K562 (cell line): ENCODE measurements at regions not wholly inside any gene's neighbourhood (a gene's known extent, or its start where the extent isn't known, plus 50 kb on each side); places are given as distances from the start of the nearest gene placed in this dataset.

Experiments
- ATAC-seq: fragments of 200-7000 bp; cut with Tn5 transposase; 3 replicates; pipeline ENCODE4 v1.9.1; 2020; ENCODE audit warnings: moderate library complexity
- BruUV-seq: library from RNA; stranded (reverse); fragments of 400-500 nt; replicated peaks from 2 replicates; lab custom pipeline; 2021; lab: Mats Ljungman, UMichigan
- CTCF ChIA-PET: fragments of 300-600 bp; formaldehyde crosslinking; extraction: SDS; loops from one replicate; lab custom pipeline; 2021; ENCODE audit warnings: low intra/inter-chr PET ratio; lab: Yijun Ruan, JAX
- POLR2A ChIA-PET: fragments of 300-600, 350-650 bp; sonication (Branson Sonifier 250); formaldehyde crosslinking; extraction: SDS; loops from one replicate; lab custom pipeline; 2021; ENCODE audit warnings: antibody characterized with exemption, inconsistent platforms; lab: Yijun Ruan, JAX
- DNase-seq, 4 experiments: peaks; one replicate each; pipeline versions ENCODE4 v3.0.0 to v3.0.0-alpha.2; 2011 to 2018; ENCODE audit warnings: low spot score in 3 of 4, mixed read lengths in 3 of 4; ENCODE audit errors: extremely low read depth in 1 of 4
- FAIRE-seq: peaks from 2 replicates; lab custom pipeline; 2011; peaks lifted over from hg19 to GRCh38; lab: Jason Lieb, UNC
- H2AFZ ChIP-seq: 2 replicates; pipeline ENCODE4 v1.6.0; 2011; ENCODE audit warnings: low read depth, low read length, control low read depth, inconsistent platforms
- H3K27ac ChIP-seq: fragments of 200-600 bp; 3 replicates; pipeline ENCODE4 v1.8.0; 2011; ENCODE audit warnings: low read depth, mild to moderate bottlenecking, control low read depth, inconsistent platforms, low read length, moderate library complexity, mixed read lengths; ENCODE audit errors: extremely low read depth
- H3K27me3 ChIP-seq, 2 experiments: fragments of 300-600 bp in 1 of 2; 2 replicates in 1 of 2; 3 replicates in 1 of 2; pipeline versions ENCODE4 v1.6.0 to v1.8.0; 2011; ENCODE audit warnings: inconsistent platforms in 2 of 2, low read length in 2 of 2, mild to moderate bottlenecking in 1 of 2, mixed read lengths in 1 of 2, moderate library complexity in 1 of 2; ENCODE audit not compliant: control insufficient read depth in 2 of 2, insufficient read depth in 2 of 2
- H3K36me3 ChIP-seq: fragments of 300-600 bp; 3 replicates; pipeline ENCODE4 v1.8.0; 2011; ENCODE audit warnings: mild to moderate bottlenecking, low read length, inconsistent platforms; ENCODE audit not compliant: control insufficient read depth, insufficient read depth
- H3K4me1 ChIP-seq, 2 experiments: fragments of 200-600 bp in 1 of 2; replicated peaks in 1 of 2; 2 replicates in 1 of 2; 3 replicates in 1 of 2; pipeline versions ENCODE4 v1.5.1 to v1.8.0; 2011; ENCODE audit warnings: inconsistent platforms in 2 of 2, low read length in 2 of 2, mild to moderate bottlenecking in 1 of 2, mixed read lengths in 1 of 2, moderate library complexity in 1 of 2; ENCODE audit not compliant: control insufficient read depth in 2 of 2, insufficient read depth in 2 of 2
- H3K4me2 ChIP-seq: 2 replicates; pipeline ENCODE4 v1.6.1; 2011; ENCODE audit warnings: low read length, control low read depth, inconsistent platforms, mixed read lengths; ENCODE audit not compliant: insufficient read depth
- H3K4me3 ChIP-seq: fragments of 200-600 bp; sonication (generic), shearing (Covaris generic); 2 replicates; pipeline ENCODE4 v1.5.1; 2016; ENCODE audit warnings: control low read depth, inconsistent platforms
- H3K79me2 ChIP-seq: fragments of 200-600 bp; 3 replicates; pipeline ENCODE4 v1.8.0; 2011; ENCODE audit warnings: low read length, inconsistent platforms; ENCODE audit not compliant: control insufficient read depth, insufficient read depth
- H3K9ac ChIP-seq, 2 experiments: 2 replicates each; pipeline versions ENCODE4 v1.6.0 to v1.6.1; 2011; ENCODE audit warnings: low read depth in 2 of 2, low read length in 2 of 2, control low read depth in 1 of 2, inconsistent platforms in 1 of 2, mild to moderate bottlenecking in 1 of 2, mixed read lengths in 1 of 2; ENCODE audit not compliant: insufficient read depth in 1 of 2
- H3K9me1 ChIP-seq: one replicate; pipeline ENCODE4 v1.6.0; 2011; ENCODE audit warnings: inconsistent platforms, mild to moderate bottlenecking, low read length, moderate library complexity; ENCODE audit not compliant: control insufficient read depth, insufficient read depth
- H3K9me3 ChIP-seq: replicated peaks from 2 replicates; pipeline ENCODE4 v1.5.1; 2011; ENCODE audit warnings: low read depth, low read length, inconsistent platforms; ENCODE audit not compliant: control insufficient read depth, insufficient read depth
- H4K20me1 ChIP-seq: replicated peaks from 2 replicates; pipeline ENCODE4 v1.6.1; 2011; ENCODE audit warnings: low read length, inconsistent platforms, mixed read lengths; ENCODE audit not compliant: control insufficient read depth, insufficient read depth
- CBX2 ChIP-seq: fragments of 200-600 bp; sonication (generic); IDR thresholded peaks from one replicate; pipeline ENCODE4 v1.6.1; 2012; ENCODE audit warnings: mild to moderate bottlenecking, low read length, inconsistent platforms; ENCODE audit not compliant: insufficient read depth, poor library complexity, severe bottlenecking
- KAT2B ChIP-seq: IDR thresholded peaks from one replicate; pipeline ENCODE4 v1.6.1; 2012; ENCODE audit warnings: low read depth, mild to moderate bottlenecking, control low read depth, inconsistent platforms, low read length, moderate library complexity
- NCOA2 ChIP-seq, 2 experiments: fragments of 450-650 bp; IDR thresholded peaks; 2 replicates each; pipeline ENCODE4 v1.6.1; 2018; ENCODE audit warnings: mild to moderate bottlenecking in 2 of 2, moderate library complexity in 1 of 2; ENCODE audit not compliant: partially characterized antibody in 2 of 2
- NFE2 ChIP-seq: IDR thresholded peaks from 2 replicates; pipeline ENCODE4 v1.6.1; 2014; ENCODE audit warnings: antibody characterized with exemption, low read depth
- NFIX ChIP-seq: fragments of 250-450 bp; sonication (Bioruptor Pico); IDR thresholded peaks from 2 replicates; pipeline ENCODE4 v1.4.0; 2020; ENCODE audit warnings: low read depth, mild to moderate bottlenecking, moderate library complexity
- NR2F6 ChIP-seq: fragments of 450-650 bp; formaldehyde crosslinking; IDR thresholded peaks from 2 replicates; pipeline ENCODE4 v1.4.0; 2020; ENCODE audit warnings: mild to moderate bottlenecking
- RB1 ChIP-seq: fragments of 450-650 bp; IDR thresholded peaks from 2 replicates; pipeline ENCODE4 v1.6.1; 2017; ENCODE audit warnings: low read depth, mild to moderate bottlenecking
- SNIP1 ChIP-seq: fragments of 450-650 bp; IDR thresholded peaks from 2 replicates; pipeline ENCODE4 v1.7.1; 2017; ENCODE audit warnings: low read depth, mild to moderate bottlenecking
- ZNF830 ChIP-seq: fragments of 250-450 bp; sonication (Bioruptor Pico); IDR thresholded peaks from 2 replicates; pipeline ENCODE4 v1.5.0; 2021; ENCODE audit warnings: mild to moderate bottlenecking
- WGBS: fragments of 100-300 bp; shearing (Covaris generic); methylation state at CpG from one replicate; pipeline ENCODE4 v1.1.6; 2016; ENCODE audit warnings: low coverage, mixed read lengths; ENCODE audit not compliant: insufficient coverage; ENCODE audit errors: missing lambda C conversion rate; 5-methylcytosine and 5-hydroxymethylcytosine counted together
- in situ Hi-C: fragments of 300-500 bp; cut with MboI; formaldehyde crosslinking; loops from 4 replicates; pipeline ENCODE4 v1.15.0; 2018; ENCODE audit warnings: inconsistent platforms, mixed read lengths
- intact Hi-C: fragments of 100-400 bp; cut with micrococcal nuclease; formaldehyde crosslinking; loops from 2 replicates; pipeline ENCODE4 v1.14.2; 2022
- TF ChIP-seq, protein P1 (sequence below): sonication (generic); formaldehyde crosslinking; IDR thresholded peaks from 2 replicates; pipeline ENCODE4 v1.8.1; 2022; ENCODE audit warnings: missing genetic modification reagents
- TF ChIP-seq, protein P2 (sequence below), 2 experiments: fragments of 450-650 bp in 1 of 2; sonication (generic) in 1 of 2; formaldehyde crosslinking; conservative IDR thresholded peaks; 2 replicates each; pipeline versions ENCODE4 v1.4.0 to v1.8.1; 2020 to 2022; ENCODE audit warnings: mild to moderate bottlenecking in 1 of 2, missing genetic modification reagents in 1 of 2
- TF ChIP-seq, protein P3 (sequence below): fragments of 450-650 bp; IDR thresholded peaks from 2 replicates; pipeline ENCODE4 v1.6.1; 2018; ENCODE audit warnings: mild to moderate bottlenecking, low read depth; ENCODE audit not compliant: partially characterized antibody

DNA sequence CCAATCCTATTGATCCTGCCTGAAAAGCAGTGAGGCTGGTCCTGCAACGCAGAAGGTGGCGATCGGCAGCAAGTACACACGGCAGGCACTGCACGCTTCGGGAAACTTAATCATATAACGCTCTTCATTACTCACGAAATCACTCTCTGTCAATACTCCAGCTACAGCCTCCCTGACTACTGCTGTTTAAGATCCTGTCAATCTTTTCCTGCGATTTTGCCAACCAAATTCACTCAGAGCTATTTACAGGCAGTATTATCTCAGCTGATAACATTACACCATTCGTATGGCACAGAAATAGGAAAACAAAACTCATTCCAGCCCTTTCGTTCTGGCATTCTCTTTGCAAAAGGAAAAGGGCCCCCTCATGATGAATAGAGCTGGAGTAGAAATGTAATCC, 262.4 kb upstream of the CDH8 start:
- no peak for FAIRE-seq
- DNase-seq, result no peak
- TF ChIP-seq CBX2, result no peak
- TF ChIP-seq NCOA2 (IDR thresholded peaks at IDR 0.05; ENCODE audit: partially characterized antibody in 2 of 2), result no peak
- H4K20me1 ChIP-seq, result no peaks in the 10 kb centered on the region
- ChIA-PET POLR2A (no interaction called here), CTCF (no interaction called here)
- H3K4me1 ChIP-seq, result no peaks in the 10 kb centered on the region
- intact Hi-C loops, result no loop called here
- ATAC-seq, result no peak
- H3K79me2 ChIP-seq, result no peaks in the 10 kb centered on the region
- H3K27me3 ChIP-seq, result no peaks in the 10 kb centered on the region
- in situ Hi-C loops, result no loop called here
- H3K4me3 ChIP-seq, result no peak overlapping the region
- BruUV-seq, result no TSS peak
- H3K27ac ChIP-seq, result no peak overlapping the region
- H3K9ac ChIP-seq, result no peak overlapping the region
- no peak overlapping the region for H2AFZ ChIP-seq
- no peaks in the 10 kb centered on the region for H3K9me1 ChIP-seq
- WGBS, result 0% methylated on average over 11 of the region's 11 CpGs
- H3K4me2 ChIP-seq, result no peak overlapping the region
- H3K9me3 ChIP-seq, result no peaks in the 10 kb centered on the region
- no peaks in the 10 kb centered on the region for H3K36me3 ChIP-seq

DNA sequence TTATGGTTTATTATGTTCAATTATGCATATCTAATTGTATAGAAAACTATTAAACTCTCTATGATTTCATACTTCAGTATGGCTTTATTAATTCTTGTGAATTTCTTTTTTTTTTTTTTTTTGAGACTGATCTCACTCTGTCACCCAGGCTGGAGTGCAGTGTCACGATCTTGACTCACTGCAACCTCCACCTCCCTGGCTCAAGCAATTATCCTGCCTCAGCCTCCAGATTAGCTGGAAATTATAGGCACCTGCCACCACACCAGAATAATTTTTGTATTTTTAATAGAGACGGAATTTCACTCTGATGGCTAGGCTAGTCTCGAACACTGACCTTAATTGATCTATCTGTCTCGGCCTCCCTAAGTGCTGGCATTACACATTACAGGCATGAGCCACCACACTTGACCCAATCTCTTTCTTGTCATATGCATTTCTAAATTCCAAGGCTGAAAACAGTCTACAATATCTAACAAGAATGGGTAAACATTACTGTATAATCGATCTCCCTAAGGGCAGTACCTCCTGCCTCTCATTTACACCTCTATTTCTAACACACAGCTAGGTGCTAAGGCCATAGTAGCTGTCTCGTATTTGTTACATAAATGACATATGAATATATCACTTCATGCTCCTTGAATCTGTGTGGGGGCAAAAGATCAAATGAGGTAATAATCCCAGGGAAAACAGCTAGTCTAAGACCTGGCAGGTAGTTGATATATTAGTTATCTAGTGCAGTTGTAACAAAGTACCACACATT, 258.2 kb upstream of the CDH8 start:
- H2AFZ ChIP-seq, result no peak overlapping the region
- in situ Hi-C loops, result no loop called here

More for the DNA sequence above, 258.2 kb upstream of the CDH8 start:
- CTCF ChIA-PET, result no interaction called here
- Histone ChIP-seq H3K9me1 (no peaks in the 10 kb centered on the region), H3K4me3 (no peak overlapping the region)
- no peak for FAIRE-seq
- TF ChIP-seq, protein P1, sequence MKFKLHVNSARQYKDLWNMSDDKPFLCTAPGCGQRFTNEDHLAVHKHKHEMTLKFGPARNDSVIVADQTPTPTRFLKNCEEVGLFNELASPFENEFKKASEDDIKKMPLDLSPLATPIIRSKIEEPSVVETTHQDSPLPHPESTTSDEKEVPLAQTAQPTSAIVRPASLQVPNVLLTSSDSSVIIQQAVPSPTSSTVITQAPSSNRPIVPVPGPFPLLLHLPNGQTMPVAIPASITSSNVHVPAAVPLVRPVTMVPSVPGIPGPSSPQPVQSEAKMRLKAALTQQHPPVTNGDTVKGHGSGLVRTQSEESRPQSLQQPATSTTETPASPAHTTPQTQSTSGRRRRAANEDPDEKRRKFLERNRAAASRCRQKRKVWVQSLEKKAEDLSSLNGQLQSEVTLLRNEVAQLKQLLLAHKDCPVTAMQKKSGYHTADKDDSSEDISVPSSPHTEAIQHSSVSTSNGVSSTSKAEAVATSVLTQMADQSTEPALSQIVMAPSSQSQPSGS (CRISPR knock-in tag), result no peak
- TF ChIP-seq NFE2, result no peak
- TF ChIP-seq RB1, result no peak
- no peak for TF ChIP-seq ZNF830
- TF ChIP-seq, protein P2, sequence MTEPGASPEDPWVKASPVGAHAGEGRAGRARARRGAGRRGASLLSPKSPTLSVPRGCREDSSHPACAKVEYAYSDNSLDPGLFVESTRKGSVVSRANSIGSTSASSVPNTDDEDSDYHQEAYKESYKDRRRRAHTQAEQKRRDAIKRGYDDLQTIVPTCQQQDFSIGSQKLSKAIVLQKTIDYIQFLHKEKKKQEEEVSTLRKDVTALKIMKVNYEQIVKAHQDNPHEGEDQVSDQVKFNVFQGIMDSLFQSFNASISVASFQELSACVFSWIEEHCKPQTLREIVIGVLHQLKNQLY (CRISPR knock-in tag; conservative IDR thresholded peaks at IDR 0.05), result no peak
- TF ChIP-seq NR2F6 (CRISPR knock-in tag), result no peak
- TF ChIP-seq NFIX (CRISPR knock-in tag), result no peak
- TF ChIP-seq, protein P3, sequence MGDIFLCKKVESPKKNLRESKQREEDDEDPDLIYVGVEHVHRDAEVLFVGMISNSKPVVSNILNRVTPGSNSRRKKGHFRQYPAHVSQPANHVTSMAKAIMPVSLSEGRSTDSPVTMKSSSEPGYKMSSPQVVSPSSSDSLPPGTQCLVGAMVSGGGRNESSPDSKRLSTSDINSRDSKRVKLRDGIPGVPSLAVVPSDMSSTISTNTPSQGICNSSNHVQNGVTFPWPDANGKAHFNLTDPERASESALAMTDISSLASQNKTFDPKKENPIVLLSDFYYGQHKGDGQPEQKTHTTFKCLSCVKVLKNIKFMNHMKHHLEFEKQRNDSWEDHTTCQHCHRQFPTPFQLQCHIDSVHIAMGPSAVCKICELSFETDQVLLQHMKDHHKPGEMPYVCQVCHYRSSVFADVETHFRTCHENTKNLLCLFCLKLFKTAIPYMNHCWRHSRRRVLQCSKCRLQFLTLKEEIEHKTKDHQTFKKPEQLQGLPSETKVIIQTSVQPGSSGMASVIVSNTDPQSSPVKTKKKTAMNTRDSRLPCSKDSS, result no peak
- no peak for TF ChIP-seq SNIP1
- no peak for TF ChIP-seq KAT2B
- TF ChIP-seq, all 486 proteins: peak for 0
- no TSS peak for BruUV-seq
- H3K27me3 ChIP-seq, result no peaks in the 10 kb centered on the region
- no peaks in the 10 kb centered on the region for H4K20me1 ChIP-seq
- H3K36me3 ChIP-seq, result no peaks in the 10 kb centered on the region
- DNase-seq (no peak), ATAC-seq (no peak)
- H3K4me2 ChIP-seq, result no peak overlapping the region
- H3K79me2 ChIP-seq, result no peaks in the 10 kb centered on the region
- H3K9ac ChIP-seq, result no peak overlapping the region
- no peaks in the 10 kb centered on the region for H3K4me1 ChIP-seq
- intact Hi-C loops, result no loop called here
- POLR2A ChIA-PET, result no interaction called here
- WGBS, result 0% methylated on average over 5 of the region's 6 CpGs
- H3K27ac ChIP-seq, result no peak overlapping the region
- H3K9me3 ChIP-seq, result no peaks in the 10 kb centered on the region
